Activated CD4-positive, alpha-beta memory T cell treated with anti-CD3 and anti-CD28 coated beads, Interleukin-2, amount 10 ng/mL, durations not matched to agents 7 days and 5 days (primary cell): ENCODE measurements at regions not wholly inside any gene's neighbourhood (a gene's known extent, or its start where the extent isn't known, plus 50 kb on each side); places are given as distances from the start of the nearest gene placed in this dataset.

Source experiments
- CTCF ChIA-PET: fragments of 350-600 bp; sonication (Branson Sonifier 250); formaldehyde crosslinking; loops from one replicate; lab custom pipeline; 2021; ENCODE audit warnings: antibody characterized with exemption, inconsistent platforms; lab: Charles Lee
- POLR2A ChIA-PET: fragments of 350-600 bp; sonication (Branson Sonifier 250); formaldehyde crosslinking; loops from one replicate; lab custom pipeline; 2021; ENCODE audit warnings: antibody characterized with exemption; lab: Charles Lee
- DNase-seq: peaks from one replicate; pipeline ENCODE4 v3.0.0-alpha.2; 2020
- H3K27ac Mint-ChIP-seq: one replicate; pipeline ENCODE4 v1.8.0; 2021; ENCODE audit warnings: mild to moderate bottlenecking, mixed read lengths
- H3K27me3 Mint-ChIP-seq: one replicate; pipeline ENCODE4 v1.8.0; 2021; ENCODE audit warnings: mixed read lengths
- H3K36me3 Mint-ChIP-seq: one replicate; pipeline ENCODE4 v1.8.0; 2021; ENCODE audit warnings: low read depth, mixed read lengths
- H3K4me1 Mint-ChIP-seq: one replicate; pipeline ENCODE4 v1.8.0; 2021; ENCODE audit warnings: mixed read lengths
- H3K4me3 Mint-ChIP-seq: one replicate; pipeline ENCODE4 v1.8.0; 2021; ENCODE audit warnings: mild to moderate bottlenecking, mixed read lengths
- H3K9me3 Mint-ChIP-seq: one replicate; pipeline ENCODE4 v1.8.0; 2021; ENCODE audit warnings: mixed read lengths

GRCh38 chr14:46490238-46490685, 161.3 kb downstream of the RPL10L start:
- POLR2A ChIA-PET = no interaction called here
- Mint-ChIP-seq H3K4me3 (no peak overlapping the region), H3K9me3 (peaks cover 3% of the 10 kb centered on the region), H3K27ac (no peak overlapping the region), H3K36me3 (no peaks in the 10 kb centered on the region), H3K4me1 (no peaks in the 10 kb centered on the region), H3K27me3 (no peaks in the 10 kb centered on the region)
- CTCF ChIA-PET = no interaction called here
- no peak for DNase-seq

- H3K27me3 Mint-ChIP-seq = no peaks in the 10 kb centered on the region
- ChIA-PET POLR2A (no interaction called here), CTCF (no interaction called here)
- no peak overlapping the region for H3K27ac Mint-ChIP-seq
- H3K9me3 Mint-ChIP-seq = peaks cover 3% of the 10 kb centered on the region
- H3K4me3 Mint-ChIP-seq = no peak overlapping the region
- no peaks in the 10 kb centered on the region for H3K36me3 Mint-ChIP-seq
- H3K4me1 Mint-ChIP-seq = no peaks in the 10 kb centered on the region
- DNase-seq = no peak
These were observed 163.2 kb downstream of the RPL10L start for GRCh38 chr14:46488374-46488773.

- Mint-ChIP-seq H3K4me1 (no peaks in the 10 kb centered on the region), H3K27ac (no peak overlapping the region), H3K36me3 (no peaks in the 10 kb centered on the region), H3K27me3 (no peaks in the 10 kb centered on the region), H3K4me3 (no peak overlapping the region), H3K9me3 (peaks cover 6% of the 10 kb centered on the region)
- ChIA-PET POLR2A (no interaction called here), CTCF (no interaction called here)
- DNase-seq = no peak
These were observed 163.8 kb downstream of the RPL10L start for GRCh38 chr14:46487582-46488350.

GRCh38 chr14:46482200-46482599, 169.4 kb downstream of the RPL10L start:
- no peaks in the 10 kb centered on the region for H3K27me3 Mint-ChIP-seq
- H3K4me1 Mint-ChIP-seq = no peaks in the 10 kb centered on the region
- POLR2A ChIA-PET = no interaction called here
- no peaks in the 10 kb centered on the region for H3K36me3 Mint-ChIP-seq
- CTCF ChIA-PET = no interaction called here
- DNase-seq = no peak
- peaks cover 11% of the 10 kb centered on the region for H3K9me3 Mint-ChIP-seq
- no peak overlapping the region for H3K27ac Mint-ChIP-seq
- H3K4me3 Mint-ChIP-seq = no peak overlapping the region

GRCh38 chr14:46480817-46481216, 170.8 kb downstream of the RPL10L start:
- Mint-ChIP-seq H3K9me3 (peaks cover 12% of the 10 kb centered on the region), H3K4me3 (no peak overlapping the region), H3K4me1 (no peaks in the 10 kb centered on the region), H3K27me3 (no peaks in the 10 kb centered on the region), H3K27ac (no peak overlapping the region), H3K36me3 (no peaks in the 10 kb centered on the region)
- no peak for DNase-seq
- ChIA-PET POLR2A (no interaction called here), CTCF (no interaction called here)

- POLR2A ChIA-PET = no interaction called here
- CTCF ChIA-PET = no interaction called here
- peaks cover 7% of the 10 kb centered on the region for H3K9me3 Mint-ChIP-seq
- DNase-seq = no peak
- no peak overlapping the region for H3K4me3 Mint-ChIP-seq
- no peaks in the 10 kb centered on the region for H3K36me3 Mint-ChIP-seq
- no peaks in the 10 kb centered on the region for H3K4me1 Mint-ChIP-seq
- H3K27me3 Mint-ChIP-seq = no peaks in the 10 kb centered on the region
- no peak overlapping the region for H3K27ac Mint-ChIP-seq
These were observed 179.3 kb downstream of the RPL10L start for GRCh38 chr14:46472261-46472660.

GRCh38 chr14:46464341-46464740, 187.2 kb downstream of the RPL10L start:
- H3K36me3 Mint-ChIP-seq = no peaks in the 10 kb centered on the region
- H3K27me3 Mint-ChIP-seq = no peaks in the 10 kb centered on the region
- H3K27ac Mint-ChIP-seq = no peak overlapping the region
- no peak overlapping the region for H3K4me3 Mint-ChIP-seq
- no peaks in the 10 kb centered on the region for H3K4me1 Mint-ChIP-seq
- no peak for DNase-seq
- CTCF ChIA-PET = no interaction called here
- H3K9me3 Mint-ChIP-seq = peaks cover 10% of the 10 kb centered on the region
- POLR2A ChIA-PET = no interaction called here

GRCh38 chr14:46451800-46452199, 199.8 kb downstream of the RPL10L start:
- DNase-seq = no peak
- ChIA-PET POLR2A (no interaction called here), CTCF (no interaction called here)
- Mint-ChIP-seq H3K27ac (no peak overlapping the region), H3K9me3 (no peaks in the 10 kb centered on the region), H3K4me3 (no peak overlapping the region), H3K4me1 (no peaks in the 10 kb centered on the region), H3K36me3 (no peaks in the 10 kb centered on the region), H3K27me3 (no peaks in the 10 kb centered on the region)

- DNase-seq = no peak
- H3K4me3 Mint-ChIP-seq = no peak overlapping the region
- no peaks in the 10 kb centered on the region for H3K36me3 Mint-ChIP-seq
- no peaks in the 10 kb centered on the region for H3K27me3 Mint-ChIP-seq
- ChIA-PET POLR2A (no interaction called here), CTCF (no interaction called here)
- no peaks in the 10 kb centered on the region for H3K4me1 Mint-ChIP-seq
- H3K27ac Mint-ChIP-seq = no peak overlapping the region
- peaks cover 17% of the 10 kb centered on the region for H3K9me3 Mint-ChIP-seq
These were observed 206.9 kb downstream of the RPL10L start for GRCh38 chr14:46444666-46445065.

- Mint-ChIP-seq H3K4me1 (no peaks in the 10 kb centered on the region), H3K27ac (no peak overlapping the region), H3K27me3 (no peaks in the 10 kb centered on the region), H3K36me3 (no peaks in the 10 kb centered on the region), H3K4me3 (no peak overlapping the region), H3K9me3 (peaks cover 11% of the 10 kb centered on the region)
- CTCF ChIA-PET = no interaction called here
- POLR2A ChIA-PET = no interaction called here
- DNase-seq = no peak
These were observed 218.2 kb downstream of the RPL10L start for GRCh38 chr14:46433381-46433780.

GRCh38 chr14:46432516-46432915, 219.1 kb downstream of the RPL10L start:
- no peaks in the 10 kb centered on the region for H3K4me1 Mint-ChIP-seq
- H3K4me3 Mint-ChIP-seq = no peak overlapping the region
- H3K36me3 Mint-ChIP-seq = no peaks in the 10 kb centered on the region
- ChIA-PET POLR2A (no interaction called here), CTCF (no interaction called here)
- H3K27ac Mint-ChIP-seq = no peak overlapping the region
- peaks cover 11% of the 10 kb centered on the region for H3K9me3 Mint-ChIP-seq
- no peak for DNase-seq
- H3K27me3 Mint-ChIP-seq = no peaks in the 10 kb centered on the region

GRCh38 chr14:46417066-46417465, 234.5 kb downstream of the RPL10L start:
- Mint-ChIP-seq H3K27ac (no peak overlapping the region), H3K36me3 (no peaks in the 10 kb centered on the region), H3K27me3 (no peaks in the 10 kb centered on the region), H3K9me3 (peaks cover 18% of the 10 kb centered on the region), H3K4me1 (no peaks in the 10 kb centered on the region), H3K4me3 (no peak overlapping the region)
- ChIA-PET POLR2A (no interaction called here), CTCF (no interaction called here)
- DNase-seq = no peak

GRCh38 chr14:46404865-46405811, 246.4 kb downstream of the RPL10L start:
- DNase-seq = no peak
- CTCF ChIA-PET = no interaction called here
- Mint-ChIP-seq H3K27ac (no peak overlapping the region), H3K27me3 (no peaks in the 10 kb centered on the region), H3K36me3 (no peaks in the 10 kb centered on the region), H3K4me3 (no peak overlapping the region), H3K4me1 (no peaks in the 10 kb centered on the region), H3K9me3 (no peaks in the 10 kb centered on the region)
- POLR2A ChIA-PET = no interaction called here
